Psoas muscle (tissue), 7 donors: ENCODE measurements at regions not wholly inside any gene's neighbourhood (a gene's known extent, or its start where the extent isn't known, plus 50 kb on each side); places are given as distances from the start of the nearest gene placed in this dataset.

Experiments used
- ATAC-seq, 4 donors: fragments of 200-7000 bp; cut with Tn5 transposase; one replicate each; pipeline ENCODE4 v1.9.1; 2020; ENCODE audit warnings: moderate library complexity in 3 of 4, mild to moderate bottlenecking in 2 of 4
- DNase-seq, 2 donors: peaks; one replicate each; pipeline ENCODE4 v3.0.0-alpha.2; 2020
- H3K27ac ChIP-seq: fragments of 200-600 bp; one replicate; pipeline ENCODE4 v1.8.0; 2022
- H3K27me3 ChIP-seq, 3 donors: fragments of 200-600 bp in 1 of 3; one replicate each; pipeline versions ENCODE4 v1.6.1 to v1.8.0; 2013 to 2022; ENCODE audit warnings: low read length in 2 of 3, mild to moderate bottlenecking in 2 of 3, moderate library complexity in 1 of 3; ENCODE audit not compliant: insufficient read depth in 3 of 3
- H3K36me3 ChIP-seq, 2 donors: fragments of 200-600 bp in 1 of 2; one replicate each; pipeline versions ENCODE4 v1.6.1 to v1.8.0; 2013 to 2022; ENCODE audit warnings: low read depth in 1 of 2, mild to moderate bottlenecking in 1 of 2, moderate library complexity in 1 of 2; ENCODE audit not compliant: insufficient read depth in 1 of 2
- H3K4me1 ChIP-seq: fragments of 200-600 bp; one replicate; pipeline ENCODE4 v1.8.0; 2022
- H3K4me3 ChIP-seq: fragments of 200-600 bp; one replicate; pipeline ENCODE4 v1.8.0; 2022; ENCODE audit warnings: mild to moderate bottlenecking
- H3K9me3 ChIP-seq: fragments of 200-600 bp; one replicate; pipeline ENCODE4 v1.8.0; 2022
- WGBS, 3 donors: extraction: QIAGEN DNeasy Blood & Tissue Kit; methylation state at CpG; one replicate each; pipeline versions ENCODE4 v1.1.6 to v1.1.7; 2013; 5-methylcytosine and 5-hydroxymethylcytosine counted together
- intact Hi-C, 2 donors: fragments of 100-400 bp; cut with DNase I; formaldehyde crosslinking; loops; one replicate each; pipeline versions ENCODE4 v1.11.0 to v1.14.2; 2022
- TF ChIP-seq, protein P1 (sequence below): fragments of 200-600 bp; IDR thresholded peaks from one replicate; pipeline ENCODE4 v1.8.0; 2022; ENCODE audit warnings: antibody characterized with exemption
- donor health status: healthy with polysubstance abuse.
- donor health status: DM: no; HTN: no; CAD: no; lungs with moderate emphysema.
- donor health status: Bipolar disorder and iron deficiency.
- donor health status: healthy.
- donor health status: DM: yes; HTN: yes; CAD: no.
- donor health status: DM: no; HTN: no; CAD: no.
- donor health status: DM: yes; HTN: yes; CAD: no.

DNA sequence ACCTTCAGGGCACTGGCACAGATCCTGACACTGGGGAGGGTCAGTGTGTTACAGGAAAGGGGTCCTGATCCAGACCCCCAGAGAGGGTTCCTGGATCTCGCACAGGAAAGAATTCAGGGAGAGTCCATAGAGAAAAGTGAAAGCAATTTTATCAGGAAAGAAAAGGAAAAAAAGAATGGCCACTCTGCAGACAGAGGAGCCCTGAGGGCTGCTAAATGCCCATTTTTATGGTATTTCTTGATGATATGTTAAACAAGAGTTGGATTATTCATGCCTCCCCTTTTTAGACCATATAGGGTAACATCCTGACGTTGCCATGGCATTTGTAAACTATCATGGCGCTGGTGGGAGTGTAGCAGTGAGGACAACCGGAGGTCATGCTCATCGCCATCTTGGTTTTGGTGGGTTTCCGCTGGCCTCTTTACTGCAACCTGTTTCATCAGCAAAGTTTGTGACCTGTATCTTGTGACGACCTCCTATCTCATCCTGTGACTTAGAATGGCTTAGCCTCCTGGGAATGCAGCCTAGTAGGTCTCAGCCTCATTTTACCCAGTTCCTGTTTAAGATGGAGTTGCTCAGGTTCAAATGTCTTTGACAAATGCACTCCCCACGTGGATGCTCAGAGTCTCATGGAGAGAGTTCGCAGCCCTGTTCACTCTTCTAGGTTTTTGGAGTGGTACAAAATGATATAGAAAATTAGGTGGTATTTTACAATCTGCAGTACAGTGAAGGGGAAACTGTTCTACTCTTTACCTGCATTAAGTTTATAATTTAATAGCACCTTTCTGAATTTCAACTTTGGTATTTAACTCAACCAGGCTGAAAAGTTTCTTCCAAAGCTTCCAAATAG lies 1363.7 kb upstream of the TMEM132C start:
- Histone ChIP-seq H3K4me3 (no peak overlapping the region), H3K27ac (no peak overlapping the region), H3K27me3 (no peaks in the 10 kb centered on the region), H3K4me1 (no peaks in the 10 kb centered on the region), H3K36me3 (no peaks in the 10 kb centered on the region), H3K9me3 (no peaks in the 10 kb centered on the region)
- intact Hi-C loops, result no loop called here
- no peak for ATAC-seq
- DNase-seq, result no peak
- WGBS, 3 donors, result 69 to 75% (median 73%) methylated on average over 9 of the region's 9 CpGs
- TF ChIP-seq, protein P1, sequence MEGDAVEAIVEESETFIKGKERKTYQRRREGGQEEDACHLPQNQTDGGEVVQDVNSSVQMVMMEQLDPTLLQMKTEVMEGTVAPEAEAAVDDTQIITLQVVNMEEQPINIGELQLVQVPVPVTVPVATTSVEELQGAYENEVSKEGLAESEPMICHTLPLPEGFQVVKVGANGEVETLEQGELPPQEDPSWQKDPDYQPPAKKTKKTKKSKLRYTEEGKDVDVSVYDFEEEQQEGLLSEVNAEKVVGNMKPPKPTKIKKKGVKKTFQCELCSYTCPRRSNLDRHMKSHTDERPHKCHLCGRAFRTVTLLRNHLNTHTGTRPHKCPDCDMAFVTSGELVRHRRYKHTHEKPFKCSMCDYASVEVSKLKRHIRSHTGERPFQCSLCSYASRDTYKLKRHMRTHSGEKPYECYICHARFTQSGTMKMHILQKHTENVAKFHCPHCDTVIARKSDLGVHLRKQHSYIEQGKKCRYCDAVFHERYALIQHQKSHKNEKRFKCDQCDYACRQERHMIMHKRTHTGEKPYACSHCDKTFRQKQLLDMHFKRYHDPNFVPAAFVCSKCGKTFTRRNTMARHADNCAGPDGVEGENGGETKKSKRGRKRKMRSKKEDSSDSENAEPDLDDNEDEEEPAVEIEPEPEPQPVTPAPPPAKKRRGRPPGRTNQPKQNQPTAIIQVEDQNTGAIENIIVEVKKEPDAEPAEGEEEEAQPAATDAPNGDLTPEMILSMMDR, result no peak

DNA sequence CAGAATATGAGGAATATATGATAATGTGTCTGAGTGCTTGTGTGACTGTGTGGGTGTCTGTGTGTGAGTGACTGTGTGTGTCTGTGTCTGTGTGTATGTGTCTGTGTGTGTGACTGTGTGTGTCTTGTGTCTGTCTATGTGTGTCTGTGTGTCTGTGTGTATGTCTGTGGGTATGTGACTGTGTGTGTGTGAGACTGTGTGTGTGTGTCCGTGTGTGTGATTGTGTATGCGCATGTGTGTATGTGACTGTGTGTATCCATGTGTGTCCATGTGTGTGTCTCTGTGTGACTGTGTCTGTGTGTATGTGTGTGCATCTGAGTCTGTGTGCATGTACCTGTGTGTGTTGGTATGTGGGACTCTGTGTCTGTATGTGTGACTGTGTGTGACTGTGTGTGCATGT lies 1361.2 kb upstream of the TMEM132C start:
- no peaks in the 10 kb centered on the region for H3K36me3 ChIP-seq

DNA sequence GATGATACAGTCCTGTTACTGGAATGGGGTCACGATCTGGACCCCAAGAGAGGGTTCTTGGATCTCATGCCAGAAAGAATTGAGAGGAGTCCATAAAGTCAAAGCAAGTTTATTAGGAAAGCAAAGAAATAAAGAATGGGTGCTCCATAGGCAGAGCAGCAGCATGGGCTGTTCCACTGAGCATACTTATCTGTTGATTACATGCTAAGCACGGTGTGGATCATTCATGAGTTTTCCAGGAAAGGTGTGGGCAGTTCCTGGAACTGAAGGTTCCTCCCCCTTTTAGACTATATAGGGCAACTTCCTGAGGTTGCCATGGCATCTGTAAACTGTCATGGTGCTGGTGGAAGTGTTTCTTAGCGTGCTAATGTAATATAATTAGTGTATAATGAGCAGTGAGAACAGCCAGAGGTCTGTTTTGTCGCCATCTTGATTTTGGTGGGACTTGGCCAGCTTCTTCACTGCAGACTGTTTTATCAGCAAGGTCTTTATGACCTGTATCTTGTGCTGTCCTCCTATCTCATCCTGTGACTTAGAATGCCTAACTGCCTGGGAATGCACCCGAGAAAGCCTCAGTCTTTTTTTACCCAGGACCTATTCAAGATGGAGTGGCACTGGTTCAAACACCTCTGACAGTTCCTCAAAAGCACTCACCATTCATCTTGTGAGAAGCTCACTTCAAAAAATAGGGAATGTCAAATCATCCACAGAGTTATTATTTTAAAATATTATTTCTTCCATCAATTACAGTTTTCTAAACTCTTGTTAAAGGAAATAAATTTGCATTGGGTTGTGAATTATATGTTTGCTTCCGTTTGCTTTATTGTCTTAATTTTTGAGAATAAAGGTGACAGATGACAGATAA lies 1358.8 kb upstream of the TMEM132C start:
- H3K27ac ChIP-seq, result no peak overlapping the region
- WGBS, 3 donors, result 63 to 67% (median 67%) methylated on average over 6 of the region's 6 CpGs
- H3K9me3 ChIP-seq, result no peaks in the 10 kb centered on the region
- TF ChIP-seq, protein P1, result no peak
- ATAC-seq, result no peak
- H3K4me3 ChIP-seq, result no peak overlapping the region
- no peaks in the 10 kb centered on the region for H3K27me3 ChIP-seq
- no peaks in the 10 kb centered on the region for H3K36me3 ChIP-seq
- intact Hi-C loops, result no loop called here
- no peaks in the 10 kb centered on the region for H3K4me1 ChIP-seq
- DNase-seq, result no peak

More for the DNA sequence above, 1361.2 kb upstream of the TMEM132C start:
- H3K9me3 ChIP-seq, result no peaks in the 10 kb centered on the region
- H3K4me1 ChIP-seq, result no peaks in the 10 kb centered on the region
- no peak overlapping the region for H3K4me3 ChIP-seq
- intact Hi-C loops, result no loop called here
- no peak for ATAC-seq
- TF ChIP-seq, protein P1, result no peak
- DNase-seq, result no peak
- no peak overlapping the region for H3K27ac ChIP-seq
- no peaks in the 10 kb centered on the region for H3K27me3 ChIP-seq
- WGBS, 3 donors, result 93 to 94% (median 94%) methylated on average over 2 of the region's 2 CpGs

DNA sequence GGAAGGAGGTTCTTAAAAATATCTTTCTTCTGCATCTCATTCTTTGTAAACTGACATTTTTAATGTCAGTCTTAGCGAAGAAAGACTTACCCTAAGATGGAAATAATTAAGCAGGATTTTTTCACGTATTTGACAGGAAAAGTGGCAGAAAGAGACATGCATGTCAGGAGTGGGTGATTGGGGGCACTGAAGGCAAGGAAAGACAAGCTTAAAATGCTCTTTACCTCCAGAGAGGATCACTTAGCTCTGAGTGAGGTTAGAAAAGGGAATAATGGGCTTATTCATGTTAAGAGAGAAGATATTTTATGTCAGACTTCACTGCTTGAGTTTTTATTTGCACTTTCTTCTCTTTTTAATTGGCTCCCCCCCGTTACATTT lies 1358.2 kb upstream of the TMEM132C start:
- intact Hi-C loops, result no loop called here
- Histone ChIP-seq H3K27ac (no peak overlapping the region), H3K36me3 (no peaks in the 10 kb centered on the region), H3K9me3 (no peaks in the 10 kb centered on the region), H3K4me1 (no peaks in the 10 kb centered on the region), H3K4me3 (no peak overlapping the region), H3K27me3 (no peaks in the 10 kb centered on the region)
- DNase-seq, result no peak
- WGBS, 3 donors, result 61 to 82% (median 78%) methylated on average over 3 of the region's 3 CpGs
- TF ChIP-seq, protein P1, result no peak
- no peak for ATAC-seq
